Keratinocyte (primary cell): ENCODE measurements at regions not wholly inside any gene's neighbourhood (a gene's known extent, or its start where the extent isn't known, plus 50 kb on each side); places are given as distances from the start of the nearest gene placed in this dataset.

Source experiments
- CTCF ChIP-seq, 3 experiments: IDR thresholded peaks in 1 of 3; conservative IDR thresholded peaks in 1 of 3; optimal IDR thresholded peaks in 1 of 3; 2 replicates in 2 of 3; 3 replicates in 1 of 3; pipeline versions ENCODE3 to v1.5.1; 2011; ENCODE audit warnings: low read length in 3 of 3, mild to moderate bottlenecking in 3 of 3, moderate library complexity in 2 of 3, control low read depth in 1 of 3, inconsistent platforms in 1 of 3; ENCODE audit not compliant: insufficient read depth in 2 of 3; ENCODE audit errors: extremely low read depth in 1 of 3
- EZH2 ChIP-seq: IDR thresholded peaks from one replicate; pipeline ENCODE4 v1.6.1; 2012; ENCODE audit warnings: inconsistent platforms, mild to moderate bottlenecking, low read length, moderate library complexity

- TF ChIP-seq EZH2 (no peak), CTCF (optimal IDR thresholded peaks at IDR 0.05 in 1 of 3, IDR thresholded peaks at IDR 0.05 in 1 of 3, conservative IDR thresholded peaks at IDR 0.05 in 1 of 3; ENCODE audit: extremely low read depth in 1 of 3, insufficient read depth in 2 of 3, low read length in 3 of 3) (no peak)
These were observed 277.1 kb upstream of the TENM3 start for GRCh38 chr4:181966104-181966551.
